ENCODE measurements at regions not wholly inside any gene's neighbourhood (a gene's known extent, or its start where the extent isn't known, plus 50 kb on each side); places are given as distances from the start of the nearest gene placed in this dataset.

DNA sequence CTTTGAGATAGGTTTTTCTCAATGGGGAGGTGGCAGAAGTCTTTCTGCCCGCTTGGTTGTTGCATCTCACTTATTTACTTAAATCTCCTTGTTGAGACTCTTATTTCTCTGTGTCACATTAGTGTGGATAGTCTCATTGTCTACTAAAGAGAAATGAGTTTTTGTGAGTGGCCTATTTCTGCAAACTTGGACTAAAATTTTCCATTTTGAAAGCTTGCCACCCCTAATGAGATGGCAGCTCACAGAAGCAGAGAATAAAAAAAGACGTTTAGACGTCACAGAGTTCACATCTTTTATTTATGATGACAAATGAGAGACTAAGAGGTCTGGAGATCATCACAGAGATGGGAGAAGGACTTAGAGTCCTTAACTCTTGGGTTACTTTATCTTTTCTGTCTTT is 262.7 kb upstream of the PHYHIPL start:
- TF ChIP-seq, protein P1, sequence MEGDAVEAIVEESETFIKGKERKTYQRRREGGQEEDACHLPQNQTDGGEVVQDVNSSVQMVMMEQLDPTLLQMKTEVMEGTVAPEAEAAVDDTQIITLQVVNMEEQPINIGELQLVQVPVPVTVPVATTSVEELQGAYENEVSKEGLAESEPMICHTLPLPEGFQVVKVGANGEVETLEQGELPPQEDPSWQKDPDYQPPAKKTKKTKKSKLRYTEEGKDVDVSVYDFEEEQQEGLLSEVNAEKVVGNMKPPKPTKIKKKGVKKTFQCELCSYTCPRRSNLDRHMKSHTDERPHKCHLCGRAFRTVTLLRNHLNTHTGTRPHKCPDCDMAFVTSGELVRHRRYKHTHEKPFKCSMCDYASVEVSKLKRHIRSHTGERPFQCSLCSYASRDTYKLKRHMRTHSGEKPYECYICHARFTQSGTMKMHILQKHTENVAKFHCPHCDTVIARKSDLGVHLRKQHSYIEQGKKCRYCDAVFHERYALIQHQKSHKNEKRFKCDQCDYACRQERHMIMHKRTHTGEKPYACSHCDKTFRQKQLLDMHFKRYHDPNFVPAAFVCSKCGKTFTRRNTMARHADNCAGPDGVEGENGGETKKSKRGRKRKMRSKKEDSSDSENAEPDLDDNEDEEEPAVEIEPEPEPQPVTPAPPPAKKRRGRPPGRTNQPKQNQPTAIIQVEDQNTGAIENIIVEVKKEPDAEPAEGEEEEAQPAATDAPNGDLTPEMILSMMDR (IDR thresholded peaks at IDR 0.05), result no peak
- TF ChIP-seq POLR2A (IDR thresholded peaks at IDR 0.05), result no peak
